ENCODE measurements at regions not wholly inside any gene's neighbourhood (a gene's known extent, or its start where the extent isn't known, plus 50 kb on each side); places are given as distances from the start of the nearest gene placed in this dataset.

DNA sequence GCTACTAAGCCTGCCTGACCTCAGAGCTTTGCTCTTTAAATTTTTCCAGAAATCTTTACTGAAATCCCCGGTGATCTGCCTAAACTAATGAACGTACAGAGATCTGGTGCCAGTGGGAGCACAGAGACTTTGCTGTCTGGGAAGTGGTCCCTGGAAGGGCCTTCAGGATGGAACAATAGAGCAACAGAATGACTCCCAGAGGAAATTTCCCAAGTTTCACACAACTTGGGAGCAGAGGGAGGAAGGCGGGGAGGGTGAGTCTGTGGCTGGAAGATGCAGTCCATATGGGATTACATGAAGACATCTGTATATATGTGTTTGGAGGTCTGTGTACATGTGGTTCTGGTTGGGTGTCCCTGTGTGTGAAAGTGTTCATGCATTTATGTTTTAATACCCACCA, 638.3 kb downstream of the CCDC171 start:
- Histone ChIP-seq H3K4me2 (ENCODE audit: low read depth, low read length, poor library complexity, severe bottlenecking) (no peak overlapping the region), H3K79me2 (ENCODE audit: low read length) (no peaks in the 10 kb centered on the region)

DNA sequence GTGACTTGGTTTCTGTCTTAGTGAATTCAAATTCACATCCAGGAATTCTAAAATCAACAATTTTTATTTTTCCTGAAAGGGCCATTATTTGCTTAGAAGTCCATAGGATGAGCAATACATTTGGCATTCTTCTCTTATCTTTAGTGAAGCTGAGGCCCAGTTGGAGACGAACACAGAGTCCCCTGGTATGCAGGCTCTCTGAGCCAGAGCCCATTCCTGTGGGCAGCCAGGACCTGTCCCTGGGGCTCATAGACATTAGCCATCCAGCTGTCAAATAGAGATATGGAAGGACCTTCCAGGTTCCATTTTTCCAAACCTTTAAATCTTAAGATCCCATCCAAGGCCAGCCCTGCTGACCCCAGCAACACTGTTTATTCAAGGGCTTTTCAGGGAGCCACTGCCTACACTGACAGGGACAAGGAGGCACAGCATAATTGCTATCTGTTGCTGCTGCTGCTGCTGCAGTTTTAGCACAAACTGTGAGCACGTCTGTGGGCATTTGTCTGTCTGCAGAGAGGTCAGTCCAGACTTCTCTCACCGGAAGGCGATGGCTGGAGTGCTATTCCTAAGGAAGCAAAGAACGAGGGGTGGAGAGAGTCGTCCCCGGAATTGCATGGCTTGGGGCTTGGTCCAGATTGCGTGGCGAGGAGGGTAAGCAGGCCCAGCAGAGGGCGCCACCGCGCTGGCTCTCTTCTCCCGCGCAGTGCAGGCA, 639.0 kb downstream of the CCDC171 start:
- Histone ChIP-seq H3K4me2 (ENCODE audit: low read depth, low read length, poor library complexity, severe bottlenecking) (no peak overlapping the region), H4K20me1 (ENCODE audit: insufficient read depth, low read depth, low read length) (no peaks in the 10 kb centered on the region), H3K9ac (ENCODE audit: low read length) (no peak overlapping the region), H3K4me3 (ENCODE audit: low read length) (no peak overlapping the region), H3K9me3 (ENCODE audit: low read length) (no peaks in the 10 kb centered on the region), H3K36me3 (ENCODE audit: insufficient read depth, low read length) (no peaks in the 10 kb centered on the region), H3K4me1 (ENCODE audit: low read length) (peaks cover 3% of the 10 kb centered on the region; the same call in 1 of the 2 replicates), H2AFZ (ENCODE audit: low read length) (no peak overlapping the region), H3K9me2 (replicated peaks; ENCODE audit: insufficient read depth, low read length) (no peaks in the 10 kb centered on the region), H3K79me2 (ENCODE audit: low read length) (no peaks in the 10 kb centered on the region), H3K27me3 (ENCODE audit: low read length) (no peaks in the 10 kb centered on the region), H3K27ac (ENCODE audit: low read length) (no peak overlapping the region)
- peak; percentile 80 for DNase-seq

More for the DNA sequence above, 638.3 kb downstream of the CCDC171 start:
- no peak overlapping the region for H3K27ac ChIP-seq (ENCODE audit: low read length)
- no peaks in the 10 kb centered on the region for H3K36me3 ChIP-seq (ENCODE audit: insufficient read depth, low read length)
- H3K4me1 ChIP-seq (ENCODE audit: low read length) = peaks cover 3% of the 10 kb centered on the region; the same call in 1 of the 2 replicates
- H4K20me1 ChIP-seq (ENCODE audit: insufficient read depth, low read depth, low read length) = no peaks in the 10 kb centered on the region
- DNase-seq = no peak
- no peaks in the 10 kb centered on the region for H3K27me3 ChIP-seq (ENCODE audit: low read length)
- no peak overlapping the region for H3K4me3 ChIP-seq (ENCODE audit: low read length)
- H3K9ac ChIP-seq (ENCODE audit: low read length) = no peak overlapping the region
- no peak overlapping the region for H2AFZ ChIP-seq (ENCODE audit: low read length)
- H3K9me2 ChIP-seq (replicated peaks; ENCODE audit: insufficient read depth, low read length) = no peaks in the 10 kb centered on the region
- H3K9me3 ChIP-seq (ENCODE audit: low read length) = no peaks in the 10 kb centered on the region

GRCh38 chr9:16192403-16193017, 639.7 kb downstream of the CCDC171 start:
- H3K36me3 ChIP-seq (ENCODE audit: insufficient read depth, low read length) = no peaks in the 10 kb centered on the region
- no peak overlapping the region for H3K4me2 ChIP-seq (ENCODE audit: low read depth, low read length, poor library complexity, severe bottlenecking)
- DNase-seq = no peak
- no peak overlapping the region for H2AFZ ChIP-seq (ENCODE audit: low read length)
- no peaks in the 10 kb centered on the region for H3K79me2 ChIP-seq (ENCODE audit: low read length)
- no peaks in the 10 kb centered on the region for H3K9me3 ChIP-seq (ENCODE audit: low read length)
- no peak overlapping the region for H3K9ac ChIP-seq (ENCODE audit: low read length)
- no peaks in the 10 kb centered on the region for H4K20me1 ChIP-seq (ENCODE audit: insufficient read depth, low read depth, low read length)
- no peak overlapping the region for H3K4me3 ChIP-seq (ENCODE audit: low read length)
- no peaks in the 10 kb centered on the region for H3K27me3 ChIP-seq (ENCODE audit: low read length)
- H3K27ac ChIP-seq (ENCODE audit: low read length) = no peak overlapping the region
- no peaks in the 10 kb centered on the region for H3K9me2 ChIP-seq (replicated peaks; ENCODE audit: insufficient read depth, low read length)
- H3K4me1 ChIP-seq (ENCODE audit: low read length) = peaks cover 3% of the 10 kb centered on the region; the same call in 1 of the 2 replicates

GRCh38 chr9:16193066-16193465, 640.2 kb downstream of the CCDC171 start:
- Histone ChIP-seq H3K4me1 (ENCODE audit: low read length) (peaks cover 3% of the 10 kb centered on the region; the same call in 1 of the 2 replicates), H3K27me3 (ENCODE audit: low read length) (no peaks in the 10 kb centered on the region), H3K9ac (ENCODE audit: low read length) (no peak overlapping the region), H3K4me3 (ENCODE audit: low read length) (no peak overlapping the region), H3K27ac (ENCODE audit: low read length) (no peak overlapping the region), H3K36me3 (ENCODE audit: insufficient read depth, low read length) (no peaks in the 10 kb centered on the region), H3K9me3 (ENCODE audit: low read length) (no peaks in the 10 kb centered on the region), H3K4me2 (ENCODE audit: low read depth, low read length, poor library complexity, severe bottlenecking) (no peak overlapping the region), H3K79me2 (ENCODE audit: low read length) (no peaks in the 10 kb centered on the region), H3K9me2 (replicated peaks; ENCODE audit: insufficient read depth, low read length) (no peaks in the 10 kb centered on the region), H4K20me1 (ENCODE audit: insufficient read depth, low read depth, low read length) (no peaks in the 10 kb centered on the region), H2AFZ (ENCODE audit: low read length) (no peak overlapping the region)
- no peak for DNase-seq

DNA sequence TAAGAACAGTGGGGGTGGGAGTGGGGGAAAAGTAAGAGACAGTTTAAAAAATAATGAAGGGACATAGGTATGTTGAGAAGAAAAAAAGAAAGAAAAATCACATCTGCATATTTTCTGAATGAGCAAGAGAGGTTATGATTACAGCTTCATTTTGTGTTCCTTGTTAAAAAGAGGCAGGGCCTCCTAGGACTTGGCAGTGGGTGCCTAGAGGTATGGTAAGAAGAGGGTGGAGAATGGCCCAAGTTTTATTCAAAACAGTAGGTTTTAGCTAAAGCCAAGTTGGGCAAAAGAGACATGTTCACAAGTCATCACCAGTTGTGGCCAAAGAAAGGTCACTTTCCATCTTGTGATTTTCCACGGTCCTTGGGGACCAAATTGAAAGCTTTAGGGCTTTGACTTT, 643.4 kb downstream of the CCDC171 start:
- no peaks in the 10 kb centered on the region for H4K20me1 ChIP-seq (ENCODE audit: insufficient read depth, low read depth, low read length)

DNA sequence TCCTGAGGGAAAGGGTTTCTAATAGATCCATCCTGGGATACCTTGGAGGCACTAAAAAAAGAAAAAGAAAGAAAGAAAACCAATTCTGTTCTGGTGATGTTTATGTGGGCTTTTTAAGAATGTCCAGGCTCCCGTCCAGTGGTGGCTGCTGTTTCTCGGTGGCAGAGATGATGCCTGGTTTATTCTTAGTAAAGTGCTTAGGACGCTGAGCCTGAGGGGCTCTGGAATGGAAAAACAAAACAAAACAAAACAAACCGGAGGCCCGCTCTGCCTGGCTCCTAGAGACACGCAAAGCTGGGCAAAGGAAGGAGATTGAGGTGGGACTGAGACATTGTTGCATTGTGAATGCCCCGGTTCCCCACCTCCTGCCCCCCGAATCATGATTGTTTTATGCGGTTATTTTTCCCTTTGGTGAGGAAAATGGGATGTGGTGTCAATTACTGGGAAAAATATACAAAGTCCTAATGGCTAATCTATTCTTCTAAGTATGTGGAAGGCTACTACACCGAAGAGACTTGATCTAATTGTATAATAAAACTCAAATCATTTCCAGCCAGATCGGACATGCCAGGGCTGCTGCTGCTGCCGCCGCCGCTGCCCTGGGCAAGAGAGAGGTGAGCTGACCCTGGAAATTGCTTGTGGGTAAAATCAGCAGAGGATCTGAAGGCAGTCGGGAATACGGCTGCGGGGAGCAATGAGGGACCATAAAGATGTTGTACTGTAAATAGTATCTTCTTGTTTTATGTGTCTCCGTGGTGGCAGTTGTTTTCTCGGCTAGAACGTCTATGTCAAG, 644.9 kb downstream of the CCDC171 start:
- Histone ChIP-seq H2AFZ (ENCODE audit: low read length) (no peak overlapping the region), H3K27ac (ENCODE audit: low read length) (no peak overlapping the region)
- DNase-seq = no peak

More for the DNA sequence above, 643.4 kb downstream of the CCDC171 start:
- no peaks in the 10 kb centered on the region for H3K9me3 ChIP-seq (ENCODE audit: low read length)
- H3K4me3 ChIP-seq (ENCODE audit: low read length) = no peak overlapping the region
- H3K4me1 ChIP-seq (ENCODE audit: low read length) = peaks cover 3% of the 10 kb centered on the region; the same call in 1 of the 2 replicates
- no peak overlapping the region for H3K9ac ChIP-seq (ENCODE audit: low read length)
- no peaks in the 10 kb centered on the region for H3K79me2 ChIP-seq (ENCODE audit: low read length)
- H3K27me3 ChIP-seq (ENCODE audit: low read length) = no peaks in the 10 kb centered on the region
- H2AFZ ChIP-seq (ENCODE audit: low read length) = no peak overlapping the region
- no peaks in the 10 kb centered on the region for H3K9me2 ChIP-seq (replicated peaks; ENCODE audit: insufficient read depth, low read length)
- DNase-seq = no peak
- no peak overlapping the region for H3K27ac ChIP-seq (ENCODE audit: low read length)
- H3K4me2 ChIP-seq (ENCODE audit: low read depth, low read length, poor library complexity, severe bottlenecking) = no peak overlapping the region
- H3K36me3 ChIP-seq (ENCODE audit: insufficient read depth, low read length) = no peaks in the 10 kb centered on the region

GRCh38 chr9:16198996-16199395, 646.2 kb downstream of the CCDC171 start:
- Histone ChIP-seq H3K4me1 (ENCODE audit: low read length) (no peaks in the 10 kb centered on the region), H3K27ac (ENCODE audit: low read length) (no peak overlapping the region), H3K4me2 (ENCODE audit: low read depth, low read length, poor library complexity, severe bottlenecking) (no peak overlapping the region), H3K9me2 (replicated peaks; ENCODE audit: insufficient read depth, low read length) (no peaks in the 10 kb centered on the region), H3K9ac (ENCODE audit: low read length) (no peak overlapping the region), H3K79me2 (ENCODE audit: low read length) (no peaks in the 10 kb centered on the region), H2AFZ (ENCODE audit: low read length) (no peak overlapping the region), H3K9me3 (ENCODE audit: low read length) (no peaks in the 10 kb centered on the region), H3K36me3 (ENCODE audit: insufficient read depth, low read length) (no peaks in the 10 kb centered on the region), H3K4me3 (ENCODE audit: low read length) (no peak overlapping the region), H4K20me1 (ENCODE audit: insufficient read depth, low read depth, low read length) (no peaks in the 10 kb centered on the region), H3K27me3 (ENCODE audit: low read length) (no peaks in the 10 kb centered on the region)
- DNase-seq = no peak

More for the DNA sequence above, 644.9 kb downstream of the CCDC171 start:
- H3K79me2 ChIP-seq (ENCODE audit: low read length) = no peaks in the 10 kb centered on the region
- no peaks in the 10 kb centered on the region for H4K20me1 ChIP-seq (ENCODE audit: insufficient read depth, low read depth, low read length)
- no peaks in the 10 kb centered on the region for H3K27me3 ChIP-seq (ENCODE audit: low read length)
- H3K9me2 ChIP-seq (replicated peaks; ENCODE audit: insufficient read depth, low read length) = no peaks in the 10 kb centered on the region
- no peaks in the 10 kb centered on the region for H3K4me1 ChIP-seq (ENCODE audit: low read length)
- H3K9ac ChIP-seq (ENCODE audit: low read length) = no peak overlapping the region
- H3K4me2 ChIP-seq (ENCODE audit: low read depth, low read length, poor library complexity, severe bottlenecking) = no peak overlapping the region
- no peaks in the 10 kb centered on the region for H3K9me3 ChIP-seq (ENCODE audit: low read length)
- H3K36me3 ChIP-seq (ENCODE audit: insufficient read depth, low read length) = no peaks in the 10 kb centered on the region
- H3K4me3 ChIP-seq (ENCODE audit: low read length) = no peak overlapping the region

DNA sequence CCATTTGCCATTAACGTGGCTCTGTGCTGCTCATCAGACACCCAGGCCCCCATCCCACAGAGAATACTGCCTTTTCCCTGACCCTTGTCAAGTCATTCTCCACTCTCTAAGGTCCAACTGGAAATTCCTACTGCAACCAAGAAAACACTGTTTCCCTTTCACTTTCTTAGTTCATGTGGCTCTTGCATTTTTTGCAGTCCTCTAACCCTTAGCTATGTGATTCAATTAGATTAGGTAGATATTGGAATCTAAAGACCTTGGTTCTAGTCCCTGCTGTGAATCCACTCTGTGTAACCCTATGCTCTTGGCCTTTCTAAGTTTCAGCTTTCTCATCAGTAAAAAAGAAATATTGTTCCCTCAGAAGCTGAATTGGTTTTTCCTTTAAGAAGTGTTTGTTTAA, 649.4 kb downstream of the CCDC171 start:
- Histone ChIP-seq H3K9ac (ENCODE audit: low read length) (no peak overlapping the region), H3K4me1 (ENCODE audit: low read length) (no peaks in the 10 kb centered on the region), H3K4me2 (ENCODE audit: low read depth, low read length, poor library complexity, severe bottlenecking) (no peak overlapping the region), H3K9me2 (replicated peaks; ENCODE audit: insufficient read depth, low read length) (no peaks in the 10 kb centered on the region), H2AFZ (ENCODE audit: low read length) (no peak overlapping the region), H3K79me2 (ENCODE audit: low read length) (no peaks in the 10 kb centered on the region), H3K27me3 (ENCODE audit: low read length) (no peaks in the 10 kb centered on the region), H3K9me3 (ENCODE audit: low read length) (no peaks in the 10 kb centered on the region), H3K27ac (ENCODE audit: low read length) (no peak overlapping the region), H3K36me3 (ENCODE audit: insufficient read depth, low read length) (no peaks in the 10 kb centered on the region), H3K4me3 (ENCODE audit: low read length) (no peak overlapping the region), H4K20me1 (ENCODE audit: insufficient read depth, low read depth, low read length) (no peaks in the 10 kb centered on the region)
- DNase-seq = no peak

Measured in Karpas-422 (cell line).